Astrocyte of the spinal cord (primary cell): ENCODE measurements at regions not wholly inside any gene's neighbourhood (a gene's known extent, or its start where the extent isn't known, plus 50 kb on each side); places are given as distances from the start of the nearest gene placed in this dataset.

ENCODE experiments used
- DNase-seq: peaks from one replicate; pipeline ENCODE4 v3.0.0; 2011; ENCODE audit warnings: low read depth, low spot score
- H3K4me3 ChIP-seq: 2 replicates; pipeline ENCODE4 v1.5.1; 2011; ENCODE audit warnings: low read depth, mild to moderate bottlenecking, low read length, moderate library complexity
- CTCF ChIP-seq: IDR thresholded peaks from 2 replicates; pipeline ENCODE4 v1.5.1; 2012; ENCODE audit warnings: low read depth, mild to moderate bottlenecking, low read length, inconsistent platforms
- in situ Hi-C: cut with HindIII; loops from 2 replicates; pipeline ENCODE4 v1.10.0; 2017; ENCODE audit warnings: low sequenced_read_pairs

GRCh38 chr10:120367341-120367740, 89.7 kb upstream of the PLPP4 start:
- in situ Hi-C loops: no loop called here
- H3K4me3 ChIP-seq: no peak overlapping the region
- no peak for DNase-seq
- no peak for TF ChIP-seq CTCF

DNA sequence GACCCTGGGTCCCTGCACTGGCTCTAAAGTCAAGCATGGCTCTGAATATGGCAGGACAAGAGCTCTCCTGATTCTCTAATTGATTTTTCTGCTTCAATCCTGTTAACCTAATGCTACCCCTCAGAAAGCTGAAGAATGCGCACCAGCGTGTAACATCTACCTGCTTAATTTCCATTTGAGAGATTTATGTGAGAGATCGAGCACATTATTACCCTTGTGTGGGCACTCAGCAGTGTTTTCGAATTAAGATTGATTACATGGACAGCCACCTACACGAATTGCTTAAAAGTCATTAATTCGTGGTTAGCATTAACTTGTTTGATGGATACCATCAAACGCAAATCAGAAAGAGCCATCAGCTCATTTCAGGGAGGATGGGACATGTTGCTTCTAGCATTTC, 88.7 kb upstream of the PLPP4 start:
- in situ Hi-C loops: no loop called here
- DNase-seq: no peak
- TF ChIP-seq CTCF: no peak
- H3K4me3 ChIP-seq: no peak overlapping the region

- no peak overlapping the region for H3K4me3 ChIP-seq
- no peak for DNase-seq
- in situ Hi-C loops: no loop called here
- TF ChIP-seq CTCF: no peak
Measured at GRCh38 chr10:120368927-120369326, 88.1 kb upstream of the PLPP4 start.

DNA sequence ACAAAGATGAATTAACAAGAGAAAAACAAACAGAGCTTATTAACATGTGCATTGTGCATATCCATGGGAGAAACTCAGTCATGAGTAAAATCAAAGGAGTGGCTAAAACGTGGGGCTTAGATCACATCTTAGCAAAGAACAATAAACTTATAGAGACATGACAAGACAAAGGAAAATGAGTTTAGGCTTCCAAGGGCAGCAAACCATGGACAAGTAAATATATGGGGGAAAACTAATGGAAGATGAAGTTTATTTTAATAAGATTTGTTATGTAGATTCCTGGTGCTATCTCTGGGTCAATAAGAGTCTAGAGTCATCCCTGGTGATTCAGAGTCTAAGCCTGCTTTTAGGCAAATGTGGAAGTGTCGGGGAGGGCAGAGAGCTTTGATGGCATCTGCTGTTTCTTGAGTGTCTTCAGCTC, 87.2 kb upstream of the PLPP4 start:
- DNase-seq: no peak
- TF ChIP-seq CTCF: no peak
- H3K4me3 ChIP-seq: no peak overlapping the region
- in situ Hi-C loops: no loop called here

DNA sequence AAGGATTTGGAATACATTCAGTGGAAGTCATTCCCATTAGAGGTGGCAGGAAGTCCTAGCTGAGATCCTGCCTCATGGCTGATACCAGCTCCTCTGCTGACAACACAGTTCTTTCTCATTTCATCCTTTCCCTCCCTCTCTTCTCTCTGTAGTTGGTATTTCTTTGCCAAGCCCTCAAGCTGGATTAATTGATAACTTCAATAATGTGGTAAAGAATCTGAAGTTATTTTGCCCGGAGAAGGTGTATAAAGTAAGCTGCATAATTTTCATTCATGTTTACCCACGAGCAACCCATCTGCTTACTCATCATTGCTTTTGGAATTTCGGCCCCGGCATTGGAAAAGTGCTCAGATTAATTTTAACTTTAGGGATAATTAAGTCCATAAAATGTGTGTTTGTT, 85.2 kb upstream of the PLPP4 start:
- in situ Hi-C loops: no loop called here
- no peak overlapping the region for H3K4me3 ChIP-seq
- no peak for TF ChIP-seq CTCF
- no peak for DNase-seq

GRCh38 chr10:120372917-120373316, 84.1 kb upstream of the PLPP4 start:
- TF ChIP-seq CTCF: no peak
- in situ Hi-C loops: no loop called here

DNA sequence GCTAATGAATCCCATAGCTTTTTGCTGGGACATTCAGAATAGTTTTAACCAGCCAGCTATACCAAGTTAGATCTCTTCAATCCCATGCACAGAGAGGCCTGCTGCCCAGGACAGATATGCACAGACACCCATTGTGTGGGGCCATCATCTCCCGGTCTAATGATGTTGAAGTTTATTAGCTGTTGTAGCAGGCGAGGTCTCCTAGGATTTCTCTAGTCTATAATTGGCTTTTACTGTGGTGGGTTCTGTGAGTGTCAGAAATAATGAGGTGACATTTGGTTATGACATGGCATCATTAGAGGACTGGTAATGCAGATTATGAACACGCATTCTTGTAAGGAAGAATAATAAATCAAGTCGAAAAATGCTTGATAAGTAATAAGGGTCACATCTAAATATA, 81.4 kb upstream of the PLPP4 start:
- TF ChIP-seq CTCF: no peak
- in situ Hi-C loops: no loop called here
- no peak overlapping the region for H3K4me3 ChIP-seq
- no peak for DNase-seq

More at GRCh38 chr10:120372917-120373316, 84.1 kb upstream of the PLPP4 start:
- no peak for DNase-seq
- no peak overlapping the region for H3K4me3 ChIP-seq
